ENCODE measurements at regions not wholly inside any gene's neighbourhood (a gene's known extent, or its start where the extent isn't known, plus 50 kb on each side); places are given as distances from the start of the nearest gene placed in this dataset.

GRCh38 chr2:151042964-151043363, 218.7 kb downstream of the RBM43 start:
- DNase-seq (ENCODE audit: low read depth), result no peak
- TF ChIP-seq CTCF (IDR thresholded peaks at IDR 0.05; ENCODE audit: low read depth, low read length), result no peak
- TF ChIP-seq POLR2A (IDR thresholded peaks at IDR 0.05; ENCODE audit: extremely low read depth, insufficient read length), result no peak
- TF ChIP-seq MYC (IDR thresholded peaks at IDR 0.05; ENCODE audit: low read depth, low read length), result no peak
- TF ChIP-seq MAX (IDR thresholded peaks at IDR 0.05; ENCODE audit: low read depth, low read length), result no peak
- H3K4me3 ChIP-seq (ENCODE audit: low read depth, low read length), result no peak overlapping the region

- DNase-seq (ENCODE audit: low read depth), result peak; percentile 37
- TF ChIP-seq MAX (IDR thresholded peaks at IDR 0.05; ENCODE audit: low read depth, low read length) (no peak), CTCF (IDR thresholded peaks at IDR 0.05; ENCODE audit: low read depth, low read length) (no peak), MYC (IDR thresholded peaks at IDR 0.05; ENCODE audit: low read depth, low read length) (no peak), POLR2A (IDR thresholded peaks at IDR 0.05; ENCODE audit: extremely low read depth, insufficient read length) (no peak)
- no peak overlapping the region for H3K4me3 ChIP-seq (ENCODE audit: low read depth, low read length)
These were observed 221.6 kb downstream of the RBM43 start for GRCh38 chr2:151040039-151040438.

- H3K4me3 ChIP-seq (ENCODE audit: low read depth, low read length), result no peak overlapping the region
- TF ChIP-seq MYC (IDR thresholded peaks at IDR 0.05; ENCODE audit: low read depth, low read length), result no peak
- TF ChIP-seq CTCF (IDR thresholded peaks at IDR 0.05; ENCODE audit: low read depth, low read length), result no peak
- TF ChIP-seq POLR2A (IDR thresholded peaks at IDR 0.05; ENCODE audit: extremely low read depth, insufficient read length), result no peak
- no peak for TF ChIP-seq MAX (IDR thresholded peaks at IDR 0.05; ENCODE audit: low read depth, low read length)
- no peak for DNase-seq (ENCODE audit: low read depth)
These were observed 223.1 kb downstream of the RBM43 start for GRCh38 chr2:151038516-151038915.

GRCh38 chr2:151037434-151037833, 224.2 kb downstream of the RBM43 start:
- no peak overlapping the region for H3K4me3 ChIP-seq (ENCODE audit: low read depth, low read length)
- no peak for DNase-seq (ENCODE audit: low read depth)
- TF ChIP-seq MYC (IDR thresholded peaks at IDR 0.05; ENCODE audit: low read depth, low read length) (no peak), MAX (IDR thresholded peaks at IDR 0.05; ENCODE audit: low read depth, low read length) (no peak), CTCF (IDR thresholded peaks at IDR 0.05; ENCODE audit: low read depth, low read length) (no peak), POLR2A (IDR thresholded peaks at IDR 0.05; ENCODE audit: extremely low read depth, insufficient read length) (no peak)

- H3K4me3 ChIP-seq (ENCODE audit: low read depth, low read length), result no peak overlapping the region
- TF ChIP-seq MAX (IDR thresholded peaks at IDR 0.05; ENCODE audit: low read depth, low read length) (no peak), MYC (IDR thresholded peaks at IDR 0.05; ENCODE audit: low read depth, low read length) (no peak), CTCF (IDR thresholded peaks at IDR 0.05; ENCODE audit: low read depth, low read length) (no peak), POLR2A (IDR thresholded peaks at IDR 0.05; ENCODE audit: extremely low read depth, insufficient read length) (no peak)
- no peak for DNase-seq (ENCODE audit: low read depth)
These were observed 228.1 kb downstream of the RBM43 start for GRCh38 chr2:151033271-151034248.

Measured in NB4 (cell line).